HG02678 (cell line): ENCODE measurements at regions not wholly inside any gene's neighbourhood (a gene's known extent, or its start where the extent isn't known, plus 50 kb on each side); places are given as distances from the start of the nearest gene placed in this dataset.

Source experiments
- ATAC-seq: cut with Tn5 transposase; IDR thresholded peaks from one replicate; pipeline ENCODE4 v1.9.1; 2021; ENCODE audit warnings: mild to moderate bottlenecking, moderate library complexity; ENCODE audit not compliant: unreplicated experiment

DNA sequence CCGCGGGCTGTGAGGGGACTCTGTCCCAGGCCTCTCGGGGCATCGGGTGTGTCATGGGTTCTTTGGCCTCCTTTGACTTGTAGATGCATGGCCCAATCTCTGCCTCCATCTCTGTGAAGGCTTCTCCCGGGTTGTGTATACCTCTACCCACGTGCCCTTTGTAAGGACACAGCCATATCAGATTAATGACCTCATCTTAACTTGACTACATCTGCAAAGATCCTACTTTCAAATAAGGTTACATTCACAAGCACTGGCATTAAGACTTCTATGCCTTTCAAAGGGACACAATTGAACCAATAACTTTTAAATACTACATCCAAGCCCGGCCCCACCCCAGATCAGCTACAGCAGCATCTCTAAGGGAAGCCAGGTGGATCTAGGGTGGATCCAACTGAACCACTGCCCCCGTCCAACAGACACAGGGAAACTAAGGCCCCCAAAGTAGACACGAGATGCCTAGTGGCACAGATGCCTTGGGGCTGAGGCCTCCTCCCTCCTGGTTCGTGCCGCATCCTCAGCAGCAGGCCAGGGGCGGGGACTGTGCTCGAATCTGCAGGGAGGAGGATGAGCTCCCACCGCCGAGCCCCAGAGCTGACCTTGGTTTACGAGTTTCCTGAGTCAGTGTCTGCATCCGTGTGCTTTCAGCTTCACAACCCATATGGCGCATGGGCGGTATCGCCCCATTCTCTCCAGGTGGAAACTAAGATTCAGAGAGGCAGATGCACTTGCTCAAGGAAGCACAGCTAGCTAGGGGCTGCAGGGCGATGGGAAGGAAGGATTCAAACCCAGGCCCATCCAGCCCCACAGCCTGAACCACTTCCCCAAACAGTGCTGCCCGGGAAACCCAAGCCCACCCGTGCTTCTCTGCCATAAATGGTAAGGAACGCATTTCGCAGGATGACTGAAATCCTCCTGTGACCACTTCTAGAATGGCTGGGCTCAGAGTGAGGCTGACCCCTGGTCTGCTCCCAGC, 353.3 kb downstream of the C16orf95 start:
- ATAC-seq = no peak

DNA sequence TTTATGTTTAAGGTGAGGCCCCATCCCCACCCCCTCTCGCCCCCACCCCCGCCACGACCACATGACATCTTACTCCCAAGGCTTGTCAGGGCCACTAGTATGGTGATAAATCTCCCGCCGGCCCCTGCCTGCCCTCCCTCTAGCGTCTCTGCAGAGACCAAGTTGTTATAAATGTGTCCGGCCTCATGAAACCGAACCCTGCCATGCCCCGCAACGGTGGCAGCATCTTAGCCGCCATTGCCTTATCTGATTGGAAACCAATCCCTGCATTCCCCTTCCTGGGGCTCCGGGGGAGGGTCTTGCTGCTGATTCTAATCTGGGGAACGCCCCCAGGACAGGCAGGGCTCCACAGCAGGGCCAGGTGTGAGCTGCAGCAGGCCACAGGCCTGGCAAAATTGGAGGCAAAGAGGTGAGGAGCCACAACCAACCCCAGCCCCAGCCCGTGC, 352.4 kb downstream of the C16orf95 start:
- no peak for ATAC-seq

DNA sequence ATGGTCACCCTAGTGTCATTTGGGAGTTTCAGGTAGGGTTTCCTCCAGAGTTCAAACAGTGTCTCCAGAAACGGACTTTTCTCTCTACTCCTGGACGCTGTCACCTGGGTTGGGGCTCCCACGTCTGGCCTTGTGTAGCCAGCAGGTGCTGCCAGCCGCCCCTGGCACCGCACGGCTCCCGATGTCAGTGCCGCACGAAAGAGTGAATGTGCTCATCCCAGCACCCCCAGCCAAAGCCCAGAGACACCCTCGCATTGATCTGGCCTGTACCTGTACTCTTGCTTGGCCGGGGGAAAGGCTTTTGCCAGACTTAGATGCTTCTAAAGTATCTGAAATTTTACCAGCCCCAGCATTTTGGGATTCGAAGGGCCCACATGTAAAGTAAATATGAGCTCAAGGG, 351.9 kb downstream of the C16orf95 start:
- no peak for ATAC-seq

DNA sequence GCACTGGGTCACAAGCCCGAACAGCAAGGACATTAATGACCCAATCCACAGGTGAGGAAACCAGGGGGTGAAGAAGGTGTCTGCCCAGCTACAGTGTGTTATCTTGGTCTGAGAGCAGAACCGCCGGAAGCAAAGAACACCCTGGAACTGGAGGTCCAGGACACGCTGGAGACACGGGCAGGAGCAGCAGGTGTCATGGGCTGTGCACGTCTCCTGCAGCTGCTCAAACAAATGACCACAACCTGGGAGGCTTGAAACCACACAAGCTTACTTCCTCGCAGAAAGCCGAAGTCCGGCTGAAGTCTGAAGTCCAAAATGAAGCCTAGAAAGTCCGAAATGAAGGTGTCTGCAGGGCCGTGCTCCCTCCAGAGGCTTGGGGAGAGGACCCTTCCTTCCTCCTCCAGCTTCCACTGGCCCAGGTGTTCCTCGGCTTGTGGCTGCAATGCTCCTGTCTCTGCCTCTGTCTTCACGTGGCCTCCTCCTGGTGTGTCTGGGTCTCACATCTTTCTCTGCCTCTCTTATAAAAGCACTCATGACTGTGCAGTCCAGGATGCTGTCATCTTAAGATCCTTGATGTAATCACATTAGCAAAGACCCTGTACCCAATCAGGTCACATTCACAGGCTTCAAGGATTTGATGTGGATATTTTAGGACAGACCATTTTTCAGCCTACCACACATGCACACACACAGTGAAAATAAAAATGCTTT, 351.2 kb downstream of the C16orf95 start:
- no peak for ATAC-seq

DNA sequence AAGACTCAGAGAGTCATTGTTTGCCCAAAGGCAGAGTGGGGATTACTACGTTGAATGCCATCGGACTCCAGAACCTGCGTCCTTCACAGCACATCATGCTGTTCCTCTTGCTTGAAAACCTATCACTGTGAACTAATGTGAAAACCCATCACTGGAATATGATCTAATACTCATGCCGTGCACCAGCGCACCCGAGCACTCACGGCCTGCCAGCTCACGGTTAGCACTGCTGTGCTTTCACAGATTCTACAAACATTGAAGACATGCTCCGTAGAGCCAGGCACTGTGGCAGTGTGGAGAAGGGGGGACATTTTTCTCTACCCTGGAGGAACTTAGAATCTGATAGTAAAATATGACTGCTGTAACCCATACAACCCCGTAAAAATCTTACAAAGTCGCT, 350.4 kb downstream of the C16orf95 start:
- ATAC-seq = no peak

DNA sequence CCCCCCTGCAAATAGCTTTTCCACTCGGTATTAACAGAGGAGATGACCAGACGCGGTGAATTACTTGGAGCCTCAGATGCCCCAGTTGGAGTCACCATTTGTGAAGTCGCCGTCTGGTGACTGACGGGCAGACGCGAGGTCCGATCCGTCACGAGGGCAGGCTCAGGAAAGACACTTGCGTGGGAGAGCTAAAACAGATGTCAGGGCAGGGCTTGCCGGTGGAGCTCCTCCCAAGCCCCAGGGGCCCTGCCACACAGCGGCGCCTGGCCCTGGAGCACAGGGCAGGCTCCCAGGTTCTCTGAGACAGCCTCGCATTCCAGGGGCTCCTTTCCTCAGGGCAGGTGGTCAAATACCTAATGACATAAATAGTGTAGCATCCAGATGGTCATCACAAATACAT, 348.3 kb downstream of the C16orf95 start:
- no peak for ATAC-seq

DNA sequence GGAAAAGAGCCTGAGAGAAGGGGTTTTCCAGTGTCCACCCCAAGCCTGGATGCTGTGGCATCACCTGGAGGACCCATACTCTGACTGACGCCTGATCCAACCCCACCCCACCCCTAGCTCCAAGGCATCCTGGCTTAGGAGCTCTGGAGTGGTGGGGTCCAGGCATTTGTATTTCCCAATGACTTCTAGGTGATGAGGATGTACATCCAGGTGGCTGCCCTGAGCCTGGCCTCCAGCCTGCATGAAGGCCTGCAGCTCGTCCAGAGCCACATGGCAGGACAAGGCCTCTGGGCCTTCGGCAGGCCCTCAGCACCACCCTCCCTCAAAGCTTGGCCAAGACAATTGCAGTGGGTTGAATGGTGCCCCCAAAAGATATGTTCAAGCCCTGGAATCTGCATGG, 347.5 kb downstream of the C16orf95 start:
- no peak for ATAC-seq

DNA sequence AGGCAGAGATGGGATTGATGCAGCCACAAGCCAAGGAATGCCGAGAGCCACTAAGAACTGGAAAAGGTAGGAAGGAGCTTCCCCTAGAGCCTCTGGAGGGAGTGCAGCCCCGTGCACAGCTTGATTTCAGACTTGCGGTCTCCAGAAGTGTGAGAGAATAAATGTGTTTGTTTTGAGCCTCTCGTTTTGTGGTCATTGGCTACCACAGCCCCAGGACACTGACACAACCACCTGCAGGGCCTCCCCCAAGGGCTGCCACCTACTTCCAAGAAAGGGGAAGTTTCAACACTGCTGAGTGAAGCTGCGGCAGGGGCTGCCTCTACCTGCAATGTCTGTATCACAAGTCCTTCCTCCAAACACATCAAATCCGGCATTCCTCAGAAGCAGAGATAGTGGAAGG, 346.9 kb downstream of the C16orf95 start:
- no peak for ATAC-seq

DNA sequence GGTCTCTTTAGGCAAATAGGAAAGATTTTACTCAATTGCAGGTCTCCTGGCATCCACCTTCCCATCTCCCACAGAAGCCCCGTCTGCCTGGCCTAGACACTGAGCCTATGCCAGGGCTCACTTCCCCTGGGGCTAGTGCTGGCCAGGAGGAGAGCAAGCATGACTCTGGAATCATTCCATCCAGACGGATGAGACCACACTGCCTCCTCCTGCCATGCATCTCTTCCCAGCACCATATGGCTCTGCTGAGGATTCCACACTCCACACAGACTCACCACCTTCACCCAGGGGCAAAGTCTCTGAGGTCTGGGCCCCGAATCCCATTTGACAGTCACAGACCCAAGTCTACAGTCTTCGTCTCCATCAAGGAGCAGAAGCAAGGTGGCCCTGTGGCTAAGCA, 346.5 kb downstream of the C16orf95 start:
- no peak for ATAC-seq

DNA sequence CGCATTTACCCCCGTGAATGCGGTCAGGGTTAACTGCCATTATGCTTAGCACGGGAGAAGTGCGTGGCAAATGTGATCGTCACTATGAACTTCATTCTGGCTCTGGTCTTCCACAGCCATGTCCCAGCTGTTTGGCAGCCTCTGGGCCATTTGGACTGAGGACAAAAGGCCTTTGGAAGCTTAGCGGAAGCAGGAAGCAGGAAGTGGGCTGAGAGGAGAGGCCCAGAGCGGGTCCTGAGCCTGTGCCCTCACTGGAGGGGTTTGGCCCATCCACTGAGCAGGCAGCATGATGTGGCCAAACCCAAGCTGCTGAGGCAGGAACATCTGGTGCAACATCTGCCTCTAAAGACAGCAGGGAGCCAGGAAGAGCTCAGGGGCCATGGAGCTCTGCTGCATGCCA, 345.9 kb downstream of the C16orf95 start:
- ATAC-seq = no peak

DNA sequence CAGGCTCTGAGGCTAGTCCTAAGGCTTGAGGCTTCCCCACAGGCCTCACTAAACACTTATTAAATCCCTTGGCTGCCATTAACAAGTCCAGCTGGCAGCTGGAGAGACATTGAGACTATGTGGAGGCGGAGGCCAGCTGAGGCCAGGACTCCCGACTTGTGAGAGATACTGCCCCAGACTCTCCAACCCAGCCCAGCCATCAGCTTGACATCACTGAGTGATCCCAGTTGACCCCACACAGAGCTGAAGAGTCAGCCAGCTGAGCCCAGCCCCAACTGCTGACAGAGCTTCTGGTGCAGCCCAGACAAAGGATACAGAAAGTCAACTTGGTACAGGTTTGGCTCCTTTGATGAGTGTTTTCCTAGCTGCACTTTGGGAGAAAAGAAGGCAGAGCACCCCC, 343.1 kb downstream of the C16orf95 start:
- ATAC-seq = no peak

DNA sequence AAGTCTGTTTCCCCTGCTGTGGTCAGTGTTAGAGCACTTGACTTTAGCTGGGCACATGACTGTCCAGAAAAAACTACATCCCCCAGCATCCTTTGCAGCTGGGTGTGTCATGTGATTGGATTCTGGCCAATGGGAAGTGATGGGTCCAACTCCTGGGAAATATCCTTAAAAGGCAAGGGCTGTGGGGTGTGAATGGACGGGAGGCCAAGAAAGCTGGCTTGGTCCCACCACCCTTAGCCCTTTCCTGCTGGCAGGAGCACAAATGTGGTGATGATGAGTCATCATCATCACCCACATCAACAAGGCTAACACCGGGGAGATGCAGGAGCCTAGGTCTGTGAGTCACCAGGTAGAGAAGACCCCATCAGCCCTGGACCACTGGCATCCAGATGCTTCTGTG, 341.7 kb downstream of the C16orf95 start:
- no peak for ATAC-seq

DNA sequence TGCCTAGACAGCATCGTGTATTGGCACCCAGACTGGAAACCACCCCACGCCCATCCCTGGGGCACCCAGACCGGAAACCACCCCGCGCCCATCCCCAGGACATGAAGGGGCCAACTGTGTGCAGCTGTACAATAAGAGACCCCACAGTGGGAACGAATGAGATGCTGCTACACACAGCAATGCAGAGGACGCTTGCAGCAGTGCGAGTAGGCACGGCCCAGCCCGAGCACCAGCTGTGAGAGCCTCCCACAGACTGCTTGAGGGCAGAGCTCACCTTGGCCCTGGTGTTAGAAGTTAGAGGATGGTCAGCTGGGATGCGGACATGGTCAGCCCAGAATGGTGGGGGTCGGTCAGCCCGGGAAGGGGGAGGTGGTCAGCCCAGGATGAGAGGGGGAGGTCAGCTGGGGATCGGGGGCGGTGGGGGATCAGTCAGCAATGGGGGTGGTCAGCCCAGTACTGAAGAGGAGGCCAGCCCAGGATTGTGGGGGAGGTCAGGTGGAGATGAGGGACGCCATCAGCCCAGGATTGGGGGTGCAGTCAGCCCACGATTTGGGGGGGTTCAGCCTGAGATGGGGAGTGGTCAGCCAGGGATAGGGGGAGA, 340.0 kb downstream of the C16orf95 start:
- ATAC-seq = no peak

DNA sequence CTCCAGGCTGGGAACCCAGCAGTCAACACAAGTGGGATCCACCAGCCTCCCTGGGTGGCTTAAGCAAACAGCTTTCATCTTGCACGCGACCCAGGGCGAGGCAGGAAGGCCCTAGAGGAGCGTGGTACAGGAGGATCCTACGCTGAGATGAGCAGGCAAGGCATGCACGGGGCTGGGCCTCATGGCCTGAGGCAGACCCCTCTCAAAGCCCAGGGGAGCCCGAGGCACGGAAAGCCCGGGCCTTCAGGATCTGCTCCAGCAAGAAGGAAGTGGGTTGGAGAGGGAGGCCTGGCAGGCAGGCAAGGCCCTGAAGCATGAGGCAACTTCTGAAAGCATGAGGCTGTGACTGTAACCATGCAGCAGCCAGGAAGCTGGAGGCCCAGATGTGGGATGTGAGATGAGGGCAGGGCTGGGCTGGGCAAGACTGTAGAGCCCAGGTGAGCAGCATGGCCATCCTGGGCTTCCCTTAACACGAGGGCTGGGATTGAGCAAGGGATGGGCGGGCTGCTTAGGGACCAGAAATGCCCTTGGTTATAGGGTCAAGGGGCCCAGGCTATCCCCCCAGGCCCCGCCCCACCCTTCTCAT, 338.7 kb downstream of the C16orf95 start:
- no peak for ATAC-seq

DNA sequence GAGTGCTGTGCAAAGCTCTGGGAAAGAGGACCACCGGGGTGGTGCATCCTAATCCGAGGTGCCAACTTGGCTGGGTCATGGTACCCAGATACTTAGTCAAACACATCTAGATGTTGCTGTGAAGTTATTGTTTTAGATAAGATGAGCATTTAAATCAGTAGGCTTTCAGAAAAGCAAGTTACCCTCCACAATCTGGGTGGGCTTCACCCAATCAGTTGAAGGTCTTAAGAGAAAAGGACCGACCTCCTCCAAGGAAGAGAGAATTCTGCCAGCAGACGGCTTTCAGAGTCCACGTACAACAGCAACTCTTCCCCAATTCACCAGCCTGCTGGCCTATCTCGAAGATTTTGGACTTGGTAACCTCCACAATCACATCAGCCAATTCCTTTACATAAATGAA, 338.1 kb downstream of the C16orf95 start:
- no peak for ATAC-seq

DNA sequence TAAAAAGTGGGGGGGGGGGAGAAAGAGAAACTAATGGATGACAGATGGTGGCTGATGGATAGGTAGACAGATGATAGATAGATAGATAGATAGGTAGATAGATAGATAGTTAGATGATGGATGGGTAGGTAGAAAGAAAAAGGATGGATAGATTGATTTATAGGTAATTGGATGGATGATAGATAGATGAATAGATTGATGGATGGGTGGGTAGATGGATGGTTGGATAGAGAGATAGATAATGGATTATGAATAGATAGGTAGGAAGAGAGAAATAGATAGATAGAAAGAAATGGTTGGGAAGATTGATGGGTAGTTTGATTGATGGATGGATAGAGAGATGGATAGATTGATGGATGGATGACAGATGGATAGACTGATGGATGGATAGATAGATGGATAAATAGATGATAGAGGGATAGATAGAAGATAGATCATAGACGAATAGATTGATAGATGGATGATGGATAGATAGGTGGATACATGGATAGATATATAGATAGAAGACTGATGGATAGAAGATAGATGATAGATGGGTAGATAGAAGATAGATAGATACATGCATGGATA, 337.1 kb downstream of the C16orf95 start:
- ATAC-seq = no peak

DNA sequence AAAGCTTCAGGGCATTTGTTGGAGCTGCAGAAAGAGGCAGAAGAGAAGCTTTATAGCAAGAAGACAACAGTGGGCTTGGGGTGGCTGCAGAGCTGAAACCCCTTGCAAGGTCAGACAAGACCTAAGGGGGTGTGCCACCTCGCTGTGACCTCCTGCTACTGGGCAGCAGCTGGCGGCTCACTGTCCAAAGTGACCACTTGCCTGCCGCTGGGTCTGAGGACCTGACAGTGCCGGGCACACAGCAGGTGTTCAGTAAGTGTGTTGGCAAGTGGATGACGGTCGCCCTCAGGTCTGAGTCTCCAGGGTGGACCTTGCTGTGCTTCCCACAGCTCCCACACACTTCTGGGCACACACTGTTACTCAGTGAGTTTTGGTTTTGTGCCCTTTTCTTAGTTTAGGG, 336.5 kb downstream of the C16orf95 start:
- no peak for ATAC-seq

DNA sequence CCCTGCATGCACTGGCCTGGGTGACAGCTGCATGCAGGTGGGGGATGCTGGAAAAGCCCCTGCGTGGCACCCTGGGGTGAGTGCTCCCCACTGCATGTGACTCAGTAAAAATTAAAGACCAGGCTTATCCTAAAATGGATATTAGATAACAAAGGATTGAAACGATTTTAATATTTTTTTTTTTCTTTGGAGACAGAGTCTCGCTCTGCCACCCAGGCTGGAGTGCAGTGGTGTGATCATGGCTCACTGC, 334.9 kb downstream of the C16orf95 start:
- ATAC-seq = no peak

DNA sequence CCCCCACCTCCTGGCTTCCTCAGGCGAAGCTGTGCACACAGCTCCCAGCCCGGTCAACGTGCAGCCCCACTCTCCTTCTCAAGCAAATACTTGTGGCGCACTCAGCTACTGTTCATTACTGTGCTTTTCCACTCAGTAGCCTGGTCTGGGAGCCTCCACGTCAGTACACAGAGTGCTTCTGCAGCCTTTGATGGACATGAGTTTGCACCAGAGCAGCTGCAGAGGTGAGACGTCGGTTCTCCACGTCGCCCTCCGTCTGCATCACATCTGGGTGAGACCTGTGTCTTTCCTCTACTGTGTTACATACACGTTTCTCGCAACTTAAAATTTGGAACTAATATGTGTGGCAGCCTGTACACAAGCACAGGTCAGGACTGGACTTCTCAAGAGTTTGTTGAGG, 334.3 kb downstream of the C16orf95 start:
- no peak for ATAC-seq

DNA sequence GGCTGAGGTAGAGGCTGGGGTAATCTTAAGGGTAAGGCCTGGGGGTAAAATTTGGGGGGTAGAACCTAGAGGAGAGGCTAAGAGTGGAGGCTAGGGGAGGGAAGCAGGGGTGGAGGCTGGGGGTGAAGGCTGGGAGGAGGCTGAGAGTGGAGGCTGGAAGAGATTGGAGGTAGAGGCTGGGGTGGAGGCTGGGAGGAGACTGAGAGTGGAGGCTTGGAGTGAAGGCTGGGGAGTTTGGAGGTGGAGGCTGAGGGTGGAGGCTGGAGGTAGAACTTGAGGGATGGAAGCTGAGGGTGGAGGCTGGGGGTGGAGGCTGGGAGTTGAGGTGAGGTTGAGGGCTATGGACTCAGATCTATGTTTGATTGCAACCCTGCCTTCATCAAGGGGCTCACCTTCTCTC, 333.6 kb downstream of the C16orf95 start:
- ATAC-seq = no peak

DNA sequence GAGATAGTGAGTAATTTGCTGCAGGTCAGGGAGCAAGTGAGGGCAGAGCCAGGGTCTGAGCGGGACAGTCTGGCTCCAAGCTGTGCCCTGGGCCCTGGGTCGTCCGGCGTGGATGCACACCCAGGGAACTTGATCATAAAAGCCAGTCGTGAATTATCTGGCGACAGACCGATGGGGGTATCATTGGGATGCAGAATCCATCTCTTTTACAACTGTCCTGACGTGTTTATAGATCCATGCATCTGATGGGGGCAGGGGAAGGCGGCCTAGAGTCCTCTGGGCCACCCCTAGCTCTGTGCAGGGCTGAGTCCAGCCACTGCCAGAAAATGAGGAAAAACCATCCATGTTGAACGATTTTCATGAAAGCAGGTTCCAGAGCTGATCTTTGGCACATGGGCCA, 332.8 kb downstream of the C16orf95 start:
- ATAC-seq = no peak
